ENCODE measurements at regions not wholly inside any gene's neighbourhood (a gene's known extent, or its start where the extent isn't known, plus 50 kb on each side); places are given as distances from the start of the nearest gene placed in this dataset.

- TF ChIP-seq, protein P1, sequence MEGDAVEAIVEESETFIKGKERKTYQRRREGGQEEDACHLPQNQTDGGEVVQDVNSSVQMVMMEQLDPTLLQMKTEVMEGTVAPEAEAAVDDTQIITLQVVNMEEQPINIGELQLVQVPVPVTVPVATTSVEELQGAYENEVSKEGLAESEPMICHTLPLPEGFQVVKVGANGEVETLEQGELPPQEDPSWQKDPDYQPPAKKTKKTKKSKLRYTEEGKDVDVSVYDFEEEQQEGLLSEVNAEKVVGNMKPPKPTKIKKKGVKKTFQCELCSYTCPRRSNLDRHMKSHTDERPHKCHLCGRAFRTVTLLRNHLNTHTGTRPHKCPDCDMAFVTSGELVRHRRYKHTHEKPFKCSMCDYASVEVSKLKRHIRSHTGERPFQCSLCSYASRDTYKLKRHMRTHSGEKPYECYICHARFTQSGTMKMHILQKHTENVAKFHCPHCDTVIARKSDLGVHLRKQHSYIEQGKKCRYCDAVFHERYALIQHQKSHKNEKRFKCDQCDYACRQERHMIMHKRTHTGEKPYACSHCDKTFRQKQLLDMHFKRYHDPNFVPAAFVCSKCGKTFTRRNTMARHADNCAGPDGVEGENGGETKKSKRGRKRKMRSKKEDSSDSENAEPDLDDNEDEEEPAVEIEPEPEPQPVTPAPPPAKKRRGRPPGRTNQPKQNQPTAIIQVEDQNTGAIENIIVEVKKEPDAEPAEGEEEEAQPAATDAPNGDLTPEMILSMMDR (conservative IDR thresholded peaks at IDR 0.05), result no peak
- TF ChIP-seq ZFX (IDR thresholded peaks at IDR 0.05), result no peak
Observed at GRCh38 chr7:142507799-142508198, 241.5 kb upstream of the PRSS1 start.
